GM23248 (cell line): ENCODE measurements at regions not wholly inside any gene's neighbourhood (a gene's known extent, or its start where the extent isn't known, plus 50 kb on each side); places are given as distances from the start of the nearest gene placed in this dataset.

Experiments used
- DNase-seq: peaks from one replicate; pipeline ENCODE4 v3.0.0-alpha.2; 2015
- H2AFZ ChIP-seq: fragments of 200-600 bp; sonication (generic); 2 replicates; pipeline ENCODE4 v1.6.1; 2016; ENCODE audit warnings: antibody characterized with exemption
- H3F3A ChIP-seq: fragments of 200-600 bp; sonication (generic); 2 replicates; pipeline ENCODE4 v1.6.1; 2016; ENCODE audit warnings: mild to moderate bottlenecking, antibody characterized with exemption, mixed run types; ENCODE audit not compliant: insufficient read depth
- H3K27ac ChIP-seq: fragments of 200-600 bp; sonication (generic); 2 replicates; pipeline ENCODE4 v1.5.1; 2016; ENCODE audit warnings: mild to moderate bottlenecking
- H3K27me3 ChIP-seq: fragments of 200-600 bp; sonication (generic); replicated peaks from 2 replicates; pipeline ENCODE4 v1.6.1; 2016; ENCODE audit warnings: mild to moderate bottlenecking; ENCODE audit not compliant: insufficient read depth
- H3K36me3 ChIP-seq: fragments of 200-600 bp; sonication (generic); 2 replicates; pipeline ENCODE4 v1.6.1; 2016; ENCODE audit warnings: low read depth, mild to moderate bottlenecking
- H3K4me1 ChIP-seq: fragments of 200-600 bp; sonication (generic); 2 replicates; pipeline ENCODE4 v1.6.1; 2016; ENCODE audit warnings: mild to moderate bottlenecking; ENCODE audit not compliant: insufficient read depth
- H3K4me2 ChIP-seq: fragments of 200-600 bp; sonication (generic); one replicate; pipeline ENCODE4 v1.6.1; 2016; ENCODE audit warnings: mild to moderate bottlenecking; ENCODE audit not compliant: unreplicated experiment
- H3K4me3 ChIP-seq: fragments of 200-600 bp; sonication (generic); 2 replicates; pipeline ENCODE4 v1.5.1; 2016; ENCODE audit warnings: mild to moderate bottlenecking
- H3K79me2 ChIP-seq: fragments of 200-600 bp; sonication (generic); 2 replicates; pipeline ENCODE4 v1.6.1; 2016; ENCODE audit warnings: mild to moderate bottlenecking; ENCODE audit not compliant: insufficient read depth
- H3K9ac ChIP-seq: fragments of 200-600 bp; sonication (generic); 2 replicates; pipeline ENCODE4 v1.6.1; 2016; ENCODE audit warnings: mild to moderate bottlenecking
- H3K9me2 ChIP-seq: fragments of 200-600 bp; sonication (generic); 2 replicates; pipeline ENCODE4 v1.6.1; 2016; ENCODE audit warnings: mixed run types, mild to moderate bottlenecking, moderate library complexity; ENCODE audit not compliant: insufficient read depth
- H3K9me3 ChIP-seq: fragments of 200-600 bp; sonication (generic); one replicate; pipeline ENCODE4 v1.6.1; 2017; ENCODE audit warnings: low read depth
- H4K20me1 ChIP-seq: fragments of 200-600 bp; sonication (generic); 2 replicates; pipeline ENCODE4 v1.6.0; 2016; ENCODE audit not compliant: insufficient read depth
- EZH2 ChIP-seq: fragments of 200-600 bp; sonication (generic); IDR thresholded peaks from 2 replicates; pipeline ENCODE4 v1.6.1; 2018; ENCODE audit warnings: antibody characterized with exemption, mild to moderate bottlenecking; ENCODE audit not compliant: insufficient read depth, poor library complexity, severe bottlenecking
- EZH2phosphoT487 ChIP-seq: fragments of 200-600 bp; sonication (generic); IDR thresholded peaks from 2 replicates; pipeline ENCODE4 v1.6.1; 2018; ENCODE audit warnings: antibody characterized with exemption, moderate library complexity, mild to moderate bottlenecking, low read depth; ENCODE audit not compliant: insufficient read depth
- WGBS, 2 experiments: methylation state at CpG; one replicate each; pipeline ENCODE4 v1.1.6; 2015 to 2017; ENCODE audit warnings: low lambda C conversion rate in 2 of 2, low coverage in 1 of 2; ENCODE audit errors: missing lambda C conversion rate in 2 of 2; 5-methylcytosine and 5-hydroxymethylcytosine counted together
- in situ Hi-C: fragments of 300-500 bp; cut with MboI; formaldehyde crosslinking; loops from 2 replicates; pipeline ENCODE4 v1.15.0; 2020

DNA sequence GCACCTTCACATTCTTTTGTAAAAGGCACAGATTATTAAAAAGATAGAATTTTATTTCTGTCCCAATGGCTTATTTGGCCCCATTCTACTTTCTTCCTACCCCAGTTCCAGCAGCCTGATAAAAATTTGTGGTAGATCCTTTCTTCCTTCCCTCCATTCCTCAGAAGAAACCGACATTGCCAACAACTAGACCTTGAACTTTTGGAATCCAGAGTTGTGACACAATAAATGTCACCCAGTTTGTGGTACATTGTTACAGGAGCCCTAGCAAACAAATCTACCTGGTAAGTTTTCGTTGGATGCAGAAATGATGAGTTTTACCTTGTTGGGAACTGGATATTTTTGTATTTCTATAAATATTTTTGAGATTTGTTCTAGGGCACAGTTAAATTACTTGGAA lies 141.6 kb upstream of the IVNS1ABP start:
- H3K27ac ChIP-seq = no peak overlapping the region
- no peak overlapping the region for H3K4me3 ChIP-seq
- no peak for TF ChIP-seq EZH2phosphoT487
- H3K9me3 ChIP-seq = no peaks in the 10 kb centered on the region
- peaks cover 15% of the 10 kb centered on the region for H3F3A ChIP-seq
- no peak overlapping the region for H3K4me2 ChIP-seq
- 86 to 94% methylated on average over 2 of the region's 2 CpGs for WGBS, 2 experiments
- no peaks in the 10 kb centered on the region for H3K9me2 ChIP-seq
- H2AFZ ChIP-seq = no peak overlapping the region
- no peaks in the 10 kb centered on the region for H3K79me2 ChIP-seq
- in situ Hi-C loops = no loop called here
- H4K20me1 ChIP-seq = no peaks in the 10 kb centered on the region
- DNase-seq = no peak
- no peaks in the 10 kb centered on the region for H3K27me3 ChIP-seq
- H3K36me3 ChIP-seq = no peaks in the 10 kb centered on the region
- peaks cover 20% of the 10 kb centered on the region for H3K4me1 ChIP-seq
- H3K9ac ChIP-seq = no peak overlapping the region

DNA sequence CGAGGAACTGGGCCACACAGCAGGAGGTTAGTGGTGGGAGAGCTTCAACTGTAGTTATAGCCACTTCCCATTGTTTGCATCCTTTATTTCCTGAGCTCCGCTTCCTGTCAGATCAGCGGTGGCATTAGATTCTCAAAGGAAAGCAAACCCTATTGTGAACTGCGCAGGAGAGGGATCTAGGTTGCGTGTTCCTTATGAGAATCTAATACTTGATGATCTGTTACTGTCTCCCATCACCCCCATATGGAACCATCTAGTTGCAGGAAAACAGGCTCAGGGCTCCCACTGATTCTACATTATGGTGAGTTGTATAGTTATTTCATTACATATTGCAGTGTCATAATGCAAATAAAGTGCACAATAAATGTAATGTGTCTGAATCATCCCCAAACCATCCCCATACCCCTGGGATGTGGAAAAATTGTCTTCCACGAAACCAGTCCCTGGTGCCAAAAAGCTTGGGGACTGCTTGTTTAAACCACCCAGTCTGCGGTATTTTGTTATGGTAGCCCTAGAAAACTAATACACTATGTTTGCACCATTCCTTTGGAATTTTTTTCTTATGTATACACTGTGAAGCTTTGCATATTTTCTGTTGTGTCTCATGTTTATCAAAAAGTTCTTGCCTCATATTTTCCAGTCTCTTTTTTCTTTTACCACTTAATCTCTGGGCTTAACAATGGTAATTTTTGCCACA lies 136.6 kb upstream of the IVNS1ABP start:
- H3K4me2 ChIP-seq = peak overlapping the region; percentile 44
- no peak overlapping the region for H3K4me3 ChIP-seq
- no peaks in the 10 kb centered on the region for H3K27me3 ChIP-seq
- TF ChIP-seq EZH2phosphoT487 = peak; percentile 77; the same call in 1 of the 2 replicates
- TF ChIP-seq EZH2 = no peak
- H3K4me1 ChIP-seq = peaks cover 13% of the 10 kb centered on the region
- H4K20me1 ChIP-seq = no peaks in the 10 kb centered on the region
- H3K27ac ChIP-seq = peak overlapping the region; percentile 74
- no peaks in the 10 kb centered on the region for H3K79me2 ChIP-seq
- H3F3A ChIP-seq = peaks cover 4% of the 10 kb centered on the region
- H3K9ac ChIP-seq = 0 out of 2 replicates have a peak overlapping the region, but pooled peaks have one; percentile 3
- DNase-seq = peak; percentile 86
- H3K9me2 ChIP-seq = no peaks in the 10 kb centered on the region
- no peak overlapping the region for H2AFZ ChIP-seq
- H3K36me3 ChIP-seq = no peaks in the 10 kb centered on the region
- in situ Hi-C loops = no loop called here
- H3K9me3 ChIP-seq = no peaks in the 10 kb centered on the region
- WGBS, 2 experiments = 72% methylated on average over 7 of the region's 7 CpGs

GRCh38 chr1:185450917-185451316 lies 133.9 kb upstream of the IVNS1ABP start:
- H3K9me2 ChIP-seq = no peaks in the 10 kb centered on the region

DNA sequence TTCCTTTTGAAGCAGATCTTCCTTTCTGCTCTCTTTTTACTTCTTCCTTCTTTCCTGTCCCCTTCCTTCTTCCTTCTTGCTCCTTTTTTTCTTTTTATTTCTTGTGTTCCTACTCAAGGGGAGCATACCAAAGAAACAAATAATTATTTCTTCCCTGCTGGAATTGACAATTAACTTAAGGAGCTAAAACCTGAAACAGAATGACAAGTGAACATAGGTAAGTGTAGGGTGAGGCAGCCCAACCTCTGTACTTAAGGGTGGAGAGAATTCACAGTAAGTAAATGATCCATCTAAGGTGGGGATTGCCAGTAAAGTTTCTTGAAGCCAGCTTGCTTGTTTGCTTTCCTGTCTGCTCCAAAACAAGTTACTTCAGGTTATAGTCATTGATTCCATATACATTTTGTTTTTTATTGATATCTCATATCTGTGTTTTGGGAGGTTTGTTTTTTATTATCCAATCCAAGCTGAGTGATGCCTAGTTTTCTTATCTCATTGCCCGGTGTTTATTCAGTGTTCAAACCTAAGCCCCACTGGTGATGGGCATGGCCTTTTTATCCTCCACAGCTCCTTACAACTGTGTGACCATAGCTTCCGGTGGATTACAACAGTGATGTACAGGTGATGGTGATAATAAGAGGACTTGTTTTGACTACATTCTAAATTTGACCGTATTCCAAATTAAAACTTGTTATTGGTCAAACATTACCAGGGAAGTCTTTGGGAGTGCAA lies 133.2 kb upstream of the IVNS1ABP start:
- peaks cover 13% of the 10 kb centered on the region for H3K4me1 ChIP-seq
- H3K79me2 ChIP-seq = no peaks in the 10 kb centered on the region
- no peak overlapping the region for H3K9ac ChIP-seq
- no peaks in the 10 kb centered on the region for H3K9me2 ChIP-seq
- H3K27me3 ChIP-seq = no peaks in the 10 kb centered on the region
- H4K20me1 ChIP-seq = no peaks in the 10 kb centered on the region
- 93 to 94% methylated on average over 3 of the region's 3 CpGs for WGBS, 2 experiments
- TF ChIP-seq EZH2phosphoT487 (no peak), EZH2 (no peak)
- no peaks in the 10 kb centered on the region for H3K36me3 ChIP-seq
- peaks cover 4% of the 10 kb centered on the region for H3F3A ChIP-seq
- H3K4me3 ChIP-seq = no peak overlapping the region
- in situ Hi-C loops = no loop called here
- no peak overlapping the region for H2AFZ ChIP-seq
- no peaks in the 10 kb centered on the region for H3K9me3 ChIP-seq
- DNase-seq = no peak
- no peak overlapping the region for H3K27ac ChIP-seq
- no peak overlapping the region for H3K4me2 ChIP-seq

More at GRCh38 chr1:185450917-185451316, 133.9 kb upstream of the IVNS1ABP start:
- Histone ChIP-seq H3K9ac (no peak overlapping the region), H3K4me3 (no peak overlapping the region), H3K36me3 (no peaks in the 10 kb centered on the region), H3K4me1 (peaks cover 13% of the 10 kb centered on the region), H2AFZ (no peak overlapping the region), H3K27ac (no peak overlapping the region), H3K79me2 (no peaks in the 10 kb centered on the region), H3K27me3 (no peaks in the 10 kb centered on the region), H4K20me1 (no peaks in the 10 kb centered on the region), H3K9me3 (no peaks in the 10 kb centered on the region), H3F3A (peaks cover 4% of the 10 kb centered on the region), H3K4me2 (no peak overlapping the region)
- 85 to 87% methylated on average over 5 of the region's 5 CpGs for WGBS, 2 experiments
- TF ChIP-seq EZH2phosphoT487 = no peak
- in situ Hi-C loops = no loop called here
- DNase-seq = no peak
